H9 (cell line): ENCODE measurements at regions not wholly inside any gene's neighbourhood (a gene's known extent, or its start where the extent isn't known, plus 50 kb on each side); places are given as distances from the start of the nearest gene placed in this dataset.

Source experiments
- DNase-seq: peaks from one replicate; pipeline ENCODE4 v3.0.0-alpha.2; 2017
- H2AFZ ChIP-seq: one replicate; pipeline ENCODE4 v1.6.1; 2013; ENCODE audit warnings: mild to moderate bottlenecking, low read length, control low read depth, moderate library complexity
- H2AK5ac ChIP-seq: 2 replicates; pipeline ENCODE4 v1.6.1; 2013; ENCODE audit warnings: low read length, control low read depth, mixed read lengths; ENCODE audit not compliant: insufficient read length
- H2BK120ac ChIP-seq: one replicate; pipeline ENCODE4 v1.6.1; 2013; ENCODE audit warnings: low read depth, mild to moderate bottlenecking, low read length, control low read depth, inconsistent platforms; ENCODE audit not compliant: poor library complexity, severe bottlenecking
- H2BK12ac ChIP-seq: 2 replicates; pipeline ENCODE4 v1.6.1; 2013; ENCODE audit warnings: low read length, control low read depth, mixed read lengths, low read depth; ENCODE audit not compliant: insufficient read length
- H2BK15ac ChIP-seq: 2 replicates; pipeline ENCODE4 v1.6.1; 2013; ENCODE audit warnings: low read depth, low read length, control low read depth
- H2BK20ac ChIP-seq: one replicate; pipeline ENCODE4 v1.6.1; 2013; ENCODE audit warnings: low read depth, mild to moderate bottlenecking, low read length, control low read depth, inconsistent platforms; ENCODE audit not compliant: poor library complexity, severe bottlenecking
- H2BK5ac ChIP-seq: 2 replicates; pipeline ENCODE4 v1.6.1; 2013; ENCODE audit warnings: low read length, control low read depth, mixed read lengths; ENCODE audit not compliant: insufficient read length
- H3K14ac ChIP-seq: 2 replicates; pipeline ENCODE4 v1.6.1; 2013; ENCODE audit warnings: low read length, control low read depth; ENCODE audit not compliant: insufficient read depth
- H3K18ac ChIP-seq: 2 replicates; pipeline ENCODE4 v1.6.1; 2013; ENCODE audit warnings: low read depth, mild to moderate bottlenecking, mixed read lengths, low read length, control low read depth; ENCODE audit not compliant: insufficient read length
- H3K23ac ChIP-seq: 2 replicates; pipeline ENCODE4 v1.6.1; 2013; ENCODE audit warnings: low read length, control low read depth, mixed read lengths, low read depth; ENCODE audit not compliant: insufficient read length
- H3K23me2 ChIP-seq: 2 replicates; pipeline ENCODE4 v1.6.1; 2013; ENCODE audit warnings: low read depth, mild to moderate bottlenecking, mixed read lengths, low read length, control low read depth; ENCODE audit not compliant: insufficient read length, poor library complexity, severe bottlenecking
- H3K27ac ChIP-seq: 2 replicates; pipeline ENCODE4 v1.5.1; 2013; ENCODE audit warnings: low read length, control low read depth, mixed read lengths, low read depth; ENCODE audit not compliant: insufficient read length
- H3K27me3 ChIP-seq: 2 replicates; pipeline ENCODE4 v1.6.1; 2013; ENCODE audit warnings: low read length, control low read depth, inconsistent platforms; ENCODE audit not compliant: insufficient read depth
- H3K4ac ChIP-seq: 2 replicates; pipeline ENCODE4 v1.6.1; 2013; ENCODE audit warnings: low read depth, mild to moderate bottlenecking, control low read depth, inconsistent platforms, low read length, moderate library complexity
- H3K4me1 ChIP-seq: 2 replicates; pipeline ENCODE4 v1.6.1; 2013; ENCODE audit warnings: low read length, control low read depth, inconsistent platforms; ENCODE audit not compliant: insufficient read depth
- H3K4me2 ChIP-seq: 2 replicates; pipeline ENCODE4 v1.6.1; 2013; ENCODE audit warnings: low read length, control low read depth, mixed read lengths; ENCODE audit not compliant: insufficient read length, insufficient read depth
- H3K56ac ChIP-seq: 2 replicates; pipeline ENCODE4 v1.6.1; 2013; ENCODE audit warnings: low read depth, mild to moderate bottlenecking, mixed read lengths, low read length, control low read depth; ENCODE audit not compliant: insufficient read length
- H3K79me1 ChIP-seq: 2 replicates; pipeline ENCODE4 v1.6.1; 2013; ENCODE audit warnings: low read depth, mild to moderate bottlenecking, moderate library complexity, low read length, control low read depth, inconsistent platforms; ENCODE audit not compliant: insufficient read depth, poor library complexity, severe bottlenecking
- H3K79me2 ChIP-seq: 2 replicates; pipeline ENCODE4 v1.6.1; 2013; ENCODE audit warnings: low read length, control low read depth, inconsistent platforms; ENCODE audit not compliant: insufficient read depth
- H3K9ac ChIP-seq: 2 replicates; pipeline ENCODE4 v1.6.1; 2013; ENCODE audit warnings: low read length, control low read depth, mixed read lengths; ENCODE audit not compliant: insufficient read length; ENCODE audit errors: extremely low read depth
- H3K9me3 ChIP-seq: one replicate; pipeline ENCODE4 v1.6.1; 2013; ENCODE audit warnings: low read depth, low read length, inconsistent platforms; ENCODE audit not compliant: control insufficient read depth
- H3T11ph ChIP-seq: one replicate; pipeline ENCODE4 v1.6.1; 2013; ENCODE audit warnings: mild to moderate bottlenecking, low read length, control low read depth, inconsistent platforms
- H4K20me1 ChIP-seq: one replicate; pipeline ENCODE4 v1.6.1; 2013; ENCODE audit not compliant: control insufficient read depth, insufficient read length, insufficient read depth
- H4K5ac ChIP-seq: 2 replicates; pipeline ENCODE4 v1.6.1; 2013; ENCODE audit warnings: low read depth, mild to moderate bottlenecking, mixed read lengths, low read length, control low read depth; ENCODE audit not compliant: insufficient read length
- H4K8ac ChIP-seq: replicated peaks from 2 replicates; pipeline ENCODE4 v1.6.1; 2013; ENCODE audit warnings: low read length, control low read depth, mixed read lengths, low read depth; ENCODE audit not compliant: insufficient read length
- H4K91ac ChIP-seq: 2 replicates; pipeline ENCODE4 v1.6.1; 2013; ENCODE audit warnings: low read depth, mild to moderate bottlenecking, moderate library complexity, mixed read lengths, low read length, control low read depth; ENCODE audit not compliant: insufficient read length
- H3K27ac Mint-ChIP-seq, 3 experiments: 2 replicates in 2 of 3; 3 replicates in 1 of 3; pipeline ENCODE4 v1.8.0; 2020 to 2021; ENCODE audit warnings: mixed read lengths in 3 of 3, mild to moderate bottlenecking in 1 of 3, moderate library complexity in 1 of 3
- H3K27me3 Mint-ChIP-seq: 2 replicates; pipeline ENCODE4 v1.8.0; 2021; ENCODE audit warnings: low read depth, mild to moderate bottlenecking, moderate library complexity, mixed read lengths
- H3K36me3 Mint-ChIP-seq, 3 experiments: 2 replicates in 2 of 3; 3 replicates in 1 of 3; pipeline ENCODE4 v1.8.0; 2020 to 2021; ENCODE audit warnings: low read depth in 3 of 3, mixed read lengths in 3 of 3; ENCODE audit not compliant: insufficient read depth in 1 of 3
- H3K4me1 Mint-ChIP-seq, 2 experiments: 2 replicates each; pipeline ENCODE4 v1.8.0; 2020; ENCODE audit warnings: mixed read lengths in 2 of 2
- H3K4me3 Mint-ChIP-seq, 2 experiments: 2 replicates in 1 of 2; 3 replicates in 1 of 2; pipeline ENCODE4 v1.8.0; 2020 to 2021; ENCODE audit warnings: mild to moderate bottlenecking in 2 of 2, mixed read lengths in 2 of 2, moderate library complexity in 1 of 2
- H3K9me3 Mint-ChIP-seq, 2 experiments: 2 replicates in 1 of 2; 3 replicates in 1 of 2; pipeline ENCODE4 v1.8.0; 2020; ENCODE audit warnings: mild to moderate bottlenecking in 2 of 2, mixed read lengths in 2 of 2, moderate library complexity in 1 of 2
- WGBS: extraction: QIAGEN DNeasy Blood & Tissue Kit; methylation state at CpG from one replicate; pipeline ENCODE4 v1.1.7; 2013; ENCODE audit warnings: missing lambda C conversion rate, low lambda C conversion rate, mixed read lengths; ENCODE audit not compliant: insufficient read length; ENCODE audit errors: extremely low coverage; 5-methylcytosine and 5-hydroxymethylcytosine counted together
- TF ChIP-seq, protein P1 (sequence below): fragments of 200-600 bp; sonication (generic); conservative IDR thresholded peaks from 3 replicates; pipeline ENCODE4 v1.8.0; 2021; ENCODE audit warnings: antibody characterized with exemption, mild to moderate bottlenecking

DNA sequence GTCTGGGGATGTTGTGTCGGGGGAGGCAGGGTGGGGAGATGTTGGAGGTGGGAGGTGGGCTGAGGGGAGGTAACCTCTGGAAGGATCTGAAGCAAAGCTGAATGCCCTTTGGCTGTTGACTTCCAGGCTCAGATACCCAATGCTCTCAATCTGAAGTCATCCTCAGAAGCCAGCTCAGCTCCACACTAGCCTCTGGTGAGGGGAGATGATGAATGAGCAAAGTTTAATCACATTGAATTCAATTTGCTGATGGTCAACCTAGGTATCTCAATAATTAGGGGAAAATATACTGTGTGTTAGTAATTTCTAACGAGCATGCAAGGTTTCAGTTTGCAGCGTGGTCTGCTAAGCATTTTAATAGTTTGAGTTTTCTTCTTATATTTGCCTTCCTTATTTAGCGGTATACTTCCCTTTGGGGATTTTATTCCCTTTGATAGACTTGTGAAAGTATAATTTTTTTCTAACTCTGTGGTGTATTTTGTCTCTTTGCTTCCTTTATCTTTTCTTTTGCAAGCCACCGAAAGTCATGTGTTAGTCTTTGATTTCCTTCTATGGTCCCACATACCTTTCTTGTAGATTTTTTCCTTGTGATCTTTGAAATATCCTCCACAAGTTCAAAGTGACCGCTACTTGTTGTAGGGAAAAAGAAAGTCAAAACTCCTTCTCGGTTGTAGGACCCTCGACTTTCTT, 146.3 kb upstream of the LEF1 start:
- TF ChIP-seq, protein P1, sequence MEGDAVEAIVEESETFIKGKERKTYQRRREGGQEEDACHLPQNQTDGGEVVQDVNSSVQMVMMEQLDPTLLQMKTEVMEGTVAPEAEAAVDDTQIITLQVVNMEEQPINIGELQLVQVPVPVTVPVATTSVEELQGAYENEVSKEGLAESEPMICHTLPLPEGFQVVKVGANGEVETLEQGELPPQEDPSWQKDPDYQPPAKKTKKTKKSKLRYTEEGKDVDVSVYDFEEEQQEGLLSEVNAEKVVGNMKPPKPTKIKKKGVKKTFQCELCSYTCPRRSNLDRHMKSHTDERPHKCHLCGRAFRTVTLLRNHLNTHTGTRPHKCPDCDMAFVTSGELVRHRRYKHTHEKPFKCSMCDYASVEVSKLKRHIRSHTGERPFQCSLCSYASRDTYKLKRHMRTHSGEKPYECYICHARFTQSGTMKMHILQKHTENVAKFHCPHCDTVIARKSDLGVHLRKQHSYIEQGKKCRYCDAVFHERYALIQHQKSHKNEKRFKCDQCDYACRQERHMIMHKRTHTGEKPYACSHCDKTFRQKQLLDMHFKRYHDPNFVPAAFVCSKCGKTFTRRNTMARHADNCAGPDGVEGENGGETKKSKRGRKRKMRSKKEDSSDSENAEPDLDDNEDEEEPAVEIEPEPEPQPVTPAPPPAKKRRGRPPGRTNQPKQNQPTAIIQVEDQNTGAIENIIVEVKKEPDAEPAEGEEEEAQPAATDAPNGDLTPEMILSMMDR: no peak
- Histone ChIP-seq H2BK15ac (no peak overlapping the region), H3K79me1 (no peaks in the 10 kb centered on the region), H3K27me3 (no peaks in the 10 kb centered on the region), H3K79me2 (no peaks in the 10 kb centered on the region), H3K9me3 (no peaks in the 10 kb centered on the region), H2BK12ac (no peak overlapping the region), H3K56ac (no peak overlapping the region), H2AK5ac (no peak overlapping the region), H4K5ac (no peak overlapping the region), H3K9ac (no peak overlapping the region), H2BK5ac (no peak overlapping the region), H3K4me1 (no peaks in the 10 kb centered on the region), H4K8ac (no peak overlapping the region), H3K27ac (no peak overlapping the region), H3K4me2 (no peak overlapping the region), H4K20me1 (no peaks in the 10 kb centered on the region), H3K14ac (no peak overlapping the region), H2BK120ac (no peak overlapping the region), H3K23me2 (no peaks in the 10 kb centered on the region), H3K23ac (no peak overlapping the region), H3T11ph (no peak overlapping the region), H3K4ac (no peak overlapping the region), H2AFZ (no peak overlapping the region), H2BK20ac (no peak overlapping the region), H3K18ac (no peak overlapping the region), H4K91ac (no peak overlapping the region)
- Mint-ChIP-seq H3K27ac (no peak overlapping the region), H3K36me3 (peaks cover 0 to 2% (median 2%) of the 10 kb centered on the region in 3 experiments; a peak in 2 of 7 replicates), H3K27me3 (no peaks in the 10 kb centered on the region), H3K4me1 (peaks cover 2 to 3% of the 10 kb centered on the region in 2 experiments; a peak in 3 of 4 replicates), H3K9me3 (peaks cover 9% of the 10 kb centered on the region in 2 experiments), H3K4me3 (no peak overlapping the region)
- no CpG with 5 or more reads among the region's 8 CpGs for WGBS
- DNase-seq: no peak
